Nephron progenitor cell (in vitro differentiated cells): ENCODE measurements at regions not wholly inside any gene's neighbourhood (a gene's known extent, or its start where the extent isn't known, plus 50 kb on each side); places are given as distances from the start of the nearest gene placed in this dataset.
A peak's percentile ranks its signal among the peaks of the same experiment; 100 is the strongest.

ENCODE experiments used
- DNase-seq: peaks from one replicate; pipeline ENCODE4 v3.0.0; 2021
- H3K27ac Mint-ChIP-seq: 2 replicates; pipeline ENCODE4 v1.8.0; 2021; ENCODE audit warnings: mild to moderate bottlenecking, moderate library complexity, mixed read lengths
- H3K27me3 Mint-ChIP-seq: 2 replicates; pipeline ENCODE4 v1.8.0; 2021; ENCODE audit warnings: mild to moderate bottlenecking, low read depth, mixed read lengths; ENCODE audit not compliant: poor library complexity
- H3K36me3 Mint-ChIP-seq: 2 replicates; pipeline ENCODE4 v1.8.0; 2021; ENCODE audit warnings: low read depth, mixed read lengths
- H3K4me1 Mint-ChIP-seq: 2 replicates; pipeline ENCODE4 v1.8.0; 2021; ENCODE audit warnings: mixed read lengths
- H3K4me3 Mint-ChIP-seq: 2 replicates; pipeline ENCODE4 v1.8.0; 2021; ENCODE audit warnings: mild to moderate bottlenecking, moderate library complexity, mixed read lengths
- H3K9me3 Mint-ChIP-seq: 2 replicates; pipeline ENCODE4 v1.8.0; 2021; ENCODE audit warnings: mild to moderate bottlenecking, moderate library complexity, mixed read lengths
- CTCF ChIP-seq: fragments of 200-600 bp; sonication (generic); IDR thresholded peaks from 2 replicates; pipeline ENCODE4 v1.5.0; 2021; ENCODE audit warnings: antibody characterized with exemption

- no peak overlapping the region for H3K4me3 Mint-ChIP-seq
- H3K27me3 Mint-ChIP-seq: peaks cover 5% of the 10 kb centered on the region
- no peak for TF ChIP-seq CTCF
Observed at GRCh38 chr1:240693844-240694243, 81.9 kb upstream of the GREM2 start.

GRCh38 chr1:240693036-240693435, 81.1 kb upstream of the GREM2 start:
- H3K27me3 Mint-ChIP-seq: peaks cover 5% of the 10 kb centered on the region
- H3K9me3 Mint-ChIP-seq: no peaks in the 10 kb centered on the region
- no peaks in the 10 kb centered on the region for H3K36me3 Mint-ChIP-seq
- H3K27ac Mint-ChIP-seq: no peak overlapping the region
- H3K4me3 Mint-ChIP-seq: no peak overlapping the region
- no peak for DNase-seq
- no peak for TF ChIP-seq CTCF
- peaks cover 4% of the 10 kb centered on the region for H3K4me1 Mint-ChIP-seq

More at GRCh38 chr1:240693844-240694243, 81.9 kb upstream of the GREM2 start:
- DNase-seq: no peak
- Mint-ChIP-seq H3K36me3 (no peaks in the 10 kb centered on the region), H3K27ac (no peak overlapping the region), H3K4me1 (peaks cover 4% of the 10 kb centered on the region), H3K9me3 (no peaks in the 10 kb centered on the region)

- no peak overlapping the region for H3K27ac Mint-ChIP-seq
- no peaks in the 10 kb centered on the region for H3K36me3 Mint-ChIP-seq
- DNase-seq: peak; percentile 46
- peak; percentile 66 for TF ChIP-seq CTCF
- H3K27me3 Mint-ChIP-seq: peaks cover 5% of the 10 kb centered on the region
- H3K9me3 Mint-ChIP-seq: no peaks in the 10 kb centered on the region
- H3K4me1 Mint-ChIP-seq: peaks cover 4% of the 10 kb centered on the region
- no peak overlapping the region for H3K4me3 Mint-ChIP-seq
Observed at GRCh38 chr1:240691909-240692705, 80.2 kb upstream of the GREM2 start.

- Mint-ChIP-seq H3K9me3 (no peaks in the 10 kb centered on the region), H3K27me3 (peaks cover 5% of the 10 kb centered on the region), H3K4me1 (peaks cover 4% of the 10 kb centered on the region), H3K4me3 (no peak overlapping the region), H3K27ac (no peak overlapping the region), H3K36me3 (no peaks in the 10 kb centered on the region)
- TF ChIP-seq CTCF: no peak
- no peak for DNase-seq
Observed at GRCh38 chr1:240691501-240691900, 79.5 kb upstream of the GREM2 start.

- H3K27ac Mint-ChIP-seq: peak overlapping the region; percentile 53
- no peak for DNase-seq
- TF ChIP-seq CTCF: no peak
- H3K4me1 Mint-ChIP-seq: peaks cover 4% of the 10 kb centered on the region
- no peaks in the 10 kb centered on the region for H3K36me3 Mint-ChIP-seq
- no peak overlapping the region for H3K4me3 Mint-ChIP-seq
- H3K27me3 Mint-ChIP-seq: peaks cover 5% of the 10 kb centered on the region
- no peaks in the 10 kb centered on the region for H3K9me3 Mint-ChIP-seq
Observed at GRCh38 chr1:240687820-240688219, 75.9 kb upstream of the GREM2 start.

- no peak for TF ChIP-seq CTCF
- no peak for DNase-seq
- no peaks in the 10 kb centered on the region for H3K4me1 Mint-ChIP-seq
- H3K4me3 Mint-ChIP-seq: no peak overlapping the region
- H3K27ac Mint-ChIP-seq: no peak overlapping the region
- peaks cover 9% of the 10 kb centered on the region for H3K27me3 Mint-ChIP-seq
- H3K9me3 Mint-ChIP-seq: peaks cover 20% of the 10 kb centered on the region
- H3K36me3 Mint-ChIP-seq: no peaks in the 10 kb centered on the region
Observed at GRCh38 chr1:240683576-240683975, 71.6 kb upstream of the GREM2 start.
